Esophagus squamous epithelium (tissue), 4 donors: ENCODE measurements at regions not wholly inside any gene's neighbourhood (a gene's known extent, or its start where the extent isn't known, plus 50 kb on each side); places are given as distances from the start of the nearest gene placed in this dataset.

Experiments
- POLR2A ChIP-seq, 4 donors: fragments of 450-650 bp; IDR thresholded peaks; one replicate each; pipeline ENCODE4 v1.6.1; 2017; ENCODE audit warnings: antibody characterized with exemption in 4 of 4, mild to moderate bottlenecking in 4 of 4, moderate library complexity in 3 of 4
- TF ChIP-seq, protein P1 (sequence below), 6 experiments: fragments of 450-650 bp in 4 of 6; fragments of 200-600 bp in 2 of 6; sonication (generic) in 2 of 6; IDR thresholded peaks; one replicate each; pipeline ENCODE4 v1.5.1; 2016 to 2019; ENCODE audit warnings: antibody characterized with exemption in 6 of 6, mild to moderate bottlenecking in 4 of 6, moderate library complexity in 4 of 6

DNA sequence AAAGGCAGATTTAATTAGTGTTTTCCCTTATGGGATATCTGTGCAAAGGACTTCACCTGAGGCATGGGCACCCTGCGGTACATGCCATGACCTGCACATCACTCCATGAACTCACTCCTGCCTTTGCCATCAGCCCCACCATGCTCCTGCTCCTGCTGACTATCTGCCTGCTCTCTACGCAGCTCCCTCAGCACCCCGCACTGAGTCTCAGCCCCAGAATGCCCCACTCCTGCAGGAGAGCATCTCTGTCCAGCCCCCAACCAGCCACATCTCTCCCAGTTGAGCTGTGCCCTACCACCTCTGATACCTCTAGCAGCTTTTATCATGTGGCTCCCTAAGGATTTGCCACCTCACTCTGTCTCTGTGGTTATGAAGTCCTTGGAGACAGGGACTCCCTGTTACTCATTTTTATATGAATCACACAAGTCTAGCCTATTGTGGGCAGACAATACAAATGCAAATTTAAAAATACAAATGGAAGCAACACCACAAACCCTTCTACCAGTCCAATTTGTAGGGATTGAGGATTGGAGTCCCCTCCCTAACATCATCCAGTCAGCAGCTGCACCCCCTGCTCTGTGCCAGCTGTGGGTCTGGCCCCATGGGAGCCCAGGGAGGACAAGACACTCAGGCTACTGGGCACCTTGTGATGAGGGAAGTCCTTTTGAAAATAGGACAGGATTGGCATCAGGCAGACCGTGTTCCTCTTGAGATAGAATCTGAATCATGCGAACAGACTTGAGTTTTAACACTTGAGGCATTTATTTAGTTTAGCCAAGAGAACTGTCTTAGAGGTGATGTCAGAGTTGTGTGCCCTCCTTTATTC, 689.6 kb upstream of the HS6ST1 start:
- TF ChIP-seq, protein P1, sequence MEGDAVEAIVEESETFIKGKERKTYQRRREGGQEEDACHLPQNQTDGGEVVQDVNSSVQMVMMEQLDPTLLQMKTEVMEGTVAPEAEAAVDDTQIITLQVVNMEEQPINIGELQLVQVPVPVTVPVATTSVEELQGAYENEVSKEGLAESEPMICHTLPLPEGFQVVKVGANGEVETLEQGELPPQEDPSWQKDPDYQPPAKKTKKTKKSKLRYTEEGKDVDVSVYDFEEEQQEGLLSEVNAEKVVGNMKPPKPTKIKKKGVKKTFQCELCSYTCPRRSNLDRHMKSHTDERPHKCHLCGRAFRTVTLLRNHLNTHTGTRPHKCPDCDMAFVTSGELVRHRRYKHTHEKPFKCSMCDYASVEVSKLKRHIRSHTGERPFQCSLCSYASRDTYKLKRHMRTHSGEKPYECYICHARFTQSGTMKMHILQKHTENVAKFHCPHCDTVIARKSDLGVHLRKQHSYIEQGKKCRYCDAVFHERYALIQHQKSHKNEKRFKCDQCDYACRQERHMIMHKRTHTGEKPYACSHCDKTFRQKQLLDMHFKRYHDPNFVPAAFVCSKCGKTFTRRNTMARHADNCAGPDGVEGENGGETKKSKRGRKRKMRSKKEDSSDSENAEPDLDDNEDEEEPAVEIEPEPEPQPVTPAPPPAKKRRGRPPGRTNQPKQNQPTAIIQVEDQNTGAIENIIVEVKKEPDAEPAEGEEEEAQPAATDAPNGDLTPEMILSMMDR (IDR thresholded peaks at IDR 0.05) = no peak
- TF ChIP-seq POLR2A (IDR thresholded peaks at IDR 0.05) = no peak
